ENCODE measurements at regions not wholly inside any gene's neighbourhood (a gene's known extent, or its start where the extent isn't known, plus 50 kb on each side); places are given as distances from the start of the nearest gene placed in this dataset.
"Not testable (repeated sequence)": the region's sequence is repeated elsewhere in the genome, so short reads cannot be mapped to it uniquely, and the experiment has no call there.

- not testable (repeated sequence) for H3K36me3 ChIP-seq (replicated peaks; ENCODE audit: low read depth, low read length); H3K4me1 ChIP-seq (ENCODE audit: low read length); H3K27me3 ChIP-seq (ENCODE audit: low read depth, low read length); H3K9me3 ChIP-seq (ENCODE audit: insufficient read depth, low read length); H4K20me1 ChIP-seq (ENCODE audit: insufficient read depth, low read length); H2AFZ ChIP-seq (ENCODE audit: low read depth, low read length)
- H3K27ac ChIP-seq (ENCODE audit: low read length): peak overlapping the region; percentile 48
- H3K79me2 ChIP-seq (ENCODE audit: low read length): peaks cover 16% of the 10 kb centered on the region
- peak overlapping the region; percentile 68 for H3K9ac ChIP-seq (ENCODE audit: low read length)
- H3K4me3 ChIP-seq (ENCODE audit: low read length): peak overlapping the region; percentile 86
- H3K4me2 ChIP-seq (ENCODE audit: low read length): peak overlapping the region; percentile 72
These were observed 2655.5 kb upstream of the DEFB115 start for GRCh38 chr20:28602006-28602402.

- peak overlapping the region; percentile 72 for H3K4me2 ChIP-seq (ENCODE audit: low read length)
- H3K4me1 ChIP-seq (ENCODE audit: low read length); H3K27me3 ChIP-seq (ENCODE audit: low read depth, low read length); H4K20me1 ChIP-seq (ENCODE audit: insufficient read depth, low read length); H3K9me3 ChIP-seq (ENCODE audit: insufficient read depth, low read length); H3K36me3 ChIP-seq (replicated peaks; ENCODE audit: low read depth, low read length): not testable (repeated sequence)
- H3K4me3 ChIP-seq (ENCODE audit: low read length): peak overlapping the region; percentile 86
- H3K79me2 ChIP-seq (ENCODE audit: low read length): peaks cover 16% of the 10 kb centered on the region
- H3K9ac ChIP-seq (ENCODE audit: low read length): peak overlapping the region; percentile 68
- peak overlapping the region; percentile 48 for H3K27ac ChIP-seq (ENCODE audit: low read length)
- H2AFZ ChIP-seq (ENCODE audit: low read depth, low read length): peak overlapping the region; percentile 70
- peak; percentile 71 for TF ChIP-seq CTCF (IDR thresholded peaks at IDR 0.05; ENCODE audit: low read depth, low read length)
These were observed 2654.9 kb upstream of the DEFB115 start for GRCh38 chr20:28602403-28603217.

GRCh38 chr20:28603218-28603577 is 2654.3 kb upstream of the DEFB115 start:
- Histone ChIP-seq H3K9ac (ENCODE audit: low read length) (peak overlapping the region; percentile 67), H2AFZ (ENCODE audit: low read depth, low read length) (peak overlapping the region; percentile 70), H3K79me2 (ENCODE audit: low read length) (peaks cover 16% of the 10 kb centered on the region), H3K4me3 (ENCODE audit: low read length) (peak overlapping the region; percentile 86), H3K27ac (ENCODE audit: low read length) (peak overlapping the region; percentile 31; the same call in 1 of the 2 replicates), H3K4me2 (ENCODE audit: low read length) (peak overlapping the region; percentile 60)
- H3K27me3 ChIP-seq (ENCODE audit: low read depth, low read length); H3K36me3 ChIP-seq (replicated peaks; ENCODE audit: low read depth, low read length); H3K9me3 ChIP-seq (ENCODE audit: insufficient read depth, low read length); H4K20me1 ChIP-seq (ENCODE audit: insufficient read depth, low read length); H3K4me1 ChIP-seq (ENCODE audit: low read length): not testable (repeated sequence)

GRCh38 chr20:28616354-28616753 is 2641.1 kb upstream of the DEFB115 start:
- Histone ChIP-seq H4K20me1 (ENCODE audit: insufficient read depth, low read length) (no peaks in the 10 kb centered on the region), H3K27ac (ENCODE audit: low read length) (no peak overlapping the region), H3K9ac (ENCODE audit: low read length) (no peak overlapping the region), H3K9me3 (ENCODE audit: insufficient read depth, low read length) (peaks cover 12% of the 10 kb centered on the region; the same call in 1 of the 2 replicates), H3K27me3 (ENCODE audit: low read depth, low read length) (no peaks in the 10 kb centered on the region), H3K79me2 (ENCODE audit: low read length) (no peaks in the 10 kb centered on the region), H3K4me3 (ENCODE audit: low read length) (no peak overlapping the region), H3K4me1 (ENCODE audit: low read length) (no peaks in the 10 kb centered on the region), H3K4me2 (ENCODE audit: low read length) (no peak overlapping the region), H3K36me3 (replicated peaks; ENCODE audit: low read depth, low read length) (no peaks in the 10 kb centered on the region), H2AFZ (ENCODE audit: low read depth, low read length) (no peak overlapping the region)
- TF ChIP-seq CTCF (IDR thresholded peaks at IDR 0.05; ENCODE audit: low read depth, low read length) (no peak), EZH2phosphoT487 (IDR thresholded peaks at IDR 0.05; ENCODE audit: low read depth) (no peak)

GRCh38 chr20:28619956-28620651 is 2637.4 kb upstream of the DEFB115 start:
- not testable (repeated sequence) for H3K27ac ChIP-seq (ENCODE audit: low read length); H3K4me3 ChIP-seq (ENCODE audit: low read length)

GRCh38 chr20:28625112-28625511 is 2632.4 kb upstream of the DEFB115 start:
- not testable (repeated sequence) for H2AFZ ChIP-seq (ENCODE audit: low read depth, low read length); H3K4me1 ChIP-seq (ENCODE audit: low read length); H4K20me1 ChIP-seq (ENCODE audit: insufficient read depth, low read length)

More at GRCh38 chr20:28619956-28620651, 2637.4 kb upstream of the DEFB115 start:
- not testable (repeated sequence) for H3K9ac ChIP-seq (ENCODE audit: low read length); H3K4me1 ChIP-seq (ENCODE audit: low read length); H3K27me3 ChIP-seq (ENCODE audit: low read depth, low read length); H3K79me2 ChIP-seq (ENCODE audit: low read length); H3K9me3 ChIP-seq (ENCODE audit: insufficient read depth, low read length); H3K36me3 ChIP-seq (replicated peaks; ENCODE audit: low read depth, low read length); H2AFZ ChIP-seq (ENCODE audit: low read depth, low read length); H4K20me1 ChIP-seq (ENCODE audit: insufficient read depth, low read length); H3K4me2 ChIP-seq (ENCODE audit: low read length)

GRCh38 chr20:28640831-28641230 is 2616.6 kb upstream of the DEFB115 start:
- H3K79me2 ChIP-seq (ENCODE audit: low read length); H3K9ac ChIP-seq (ENCODE audit: low read length); H3K4me2 ChIP-seq (ENCODE audit: low read length); H4K20me1 ChIP-seq (ENCODE audit: insufficient read depth, low read length); H2AFZ ChIP-seq (ENCODE audit: low read depth, low read length); H3K9me3 ChIP-seq (ENCODE audit: insufficient read depth, low read length); H3K4me1 ChIP-seq (ENCODE audit: low read length); H3K36me3 ChIP-seq (replicated peaks; ENCODE audit: low read depth, low read length); H3K4me3 ChIP-seq (ENCODE audit: low read length); H3K27ac ChIP-seq (ENCODE audit: low read length); H3K27me3 ChIP-seq (ENCODE audit: low read depth, low read length): not testable (repeated sequence)

More at GRCh38 chr20:28625112-28625511, 2632.4 kb upstream of the DEFB115 start:
- not testable (repeated sequence) for H3K9ac ChIP-seq (ENCODE audit: low read length); H3K79me2 ChIP-seq (ENCODE audit: low read length); H3K4me3 ChIP-seq (ENCODE audit: low read length); H3K27ac ChIP-seq (ENCODE audit: low read length); H3K36me3 ChIP-seq (replicated peaks; ENCODE audit: low read depth, low read length); H3K4me2 ChIP-seq (ENCODE audit: low read length); H3K27me3 ChIP-seq (ENCODE audit: low read depth, low read length); H3K9me3 ChIP-seq (ENCODE audit: insufficient read depth, low read length)

Measured in OCI-LY3 (cell line).